ENCODE measurements at regions not wholly inside any gene's neighbourhood (a gene's known extent, or its start where the extent isn't known, plus 50 kb on each side); places are given as distances from the start of the nearest gene placed in this dataset.

GRCh38 chr3:168648321-168648720 lies 552.6 kb upstream of the GOLIM4 start:
- no peaks in the 10 kb centered on the region for H3K36me3 Mint-ChIP-seq
- no peaks in the 10 kb centered on the region for H3K27me3 Mint-ChIP-seq (ENCODE audit: low read depth)
- H3K4me1 Mint-ChIP-seq, result peaks cover 5% of the 10 kb centered on the region
- ATAC-seq (no peak), DNase-seq (ENCODE audit: low spot score) (no peak)
- no peak for TF ChIP-seq MAX (CRISPR knock-in tag; IDR thresholded peaks at IDR 0.05)
- TF ChIP-seq NR1H2 (CRISPR knock-in tag; IDR thresholded peaks at IDR 0.05), result no peak
- no peak for TF ChIP-seq NFE2L1 (CRISPR knock-in tag; IDR thresholded peaks at IDR 0.05)
- H3K9me3 Mint-ChIP-seq, result no peaks in the 10 kb centered on the region
- CTCF ChIA-PET, result no interaction called here
- POLR2A ChIA-PET, result no interaction called here
- no peak overlapping the region for H3K4me3 Mint-ChIP-seq
- no peak overlapping the region for H3K27ac Mint-ChIP-seq

GRCh38 chr3:168647582-168647981 lies 551.9 kb upstream of the GOLIM4 start:
- Mint-ChIP-seq H3K4me3 (no peak overlapping the region), H3K27me3 (ENCODE audit: low read depth) (no peaks in the 10 kb centered on the region), H3K27ac (no peak overlapping the region), H3K36me3 (no peaks in the 10 kb centered on the region), H3K9me3 (no peaks in the 10 kb centered on the region), H3K4me1 (no peaks in the 10 kb centered on the region; the same call in 1 of the 2 replicates)
- TF ChIP-seq MXD4 (CRISPR knock-in tag; IDR thresholded peaks at IDR 0.05; ENCODE audit: borderline replicate concordance) (no peak), ZNF263 (CRISPR knock-in tag; IDR thresholded peaks at IDR 0.05; ENCODE audit: low read depth) (no peak), TP53 (CRISPR knock-in tag; IDR thresholded peaks at IDR 0.05) (no peak), JAZF1 (CRISPR knock-in tag; IDR thresholded peaks at IDR 0.05) (no peak), SMAD3 (CRISPR knock-in tag; IDR thresholded peaks at IDR 0.05; ENCODE audit: borderline replicate concordance) (no peak), IRF1 (CRISPR knock-in tag; IDR thresholded peaks at IDR 0.05) (no peak), ZNF416 (CRISPR knock-in tag; IDR thresholded peaks at IDR 0.05) (no peak), NFYB (CRISPR knock-in tag; conservative IDR thresholded peaks at IDR 0.05; ENCODE audit: low read depth) (no peak), TEAD1 (CRISPR knock-in tag; IDR thresholded peaks at IDR 0.05) (no peak), ZNF423 (CRISPR knock-in tag; IDR thresholded peaks at IDR 0.05) (no peak), ATF2 (CRISPR knock-in tag; IDR thresholded peaks at IDR 0.05; ENCODE audit: borderline replicate concordance, low read depth) (no peak), GRHL2 (CRISPR knock-in tag; IDR thresholded peaks at IDR 0.05; ENCODE audit: insufficient replicate concordance, severe bottlenecking) (no peak), ZNF281 (CRISPR knock-in tag; IDR thresholded peaks at IDR 0.05) (no peak), ESRRA (CRISPR knock-in tag; IDR thresholded peaks at IDR 0.05; ENCODE audit: borderline replicate concordance) (no peak), NR1H2 (CRISPR knock-in tag; IDR thresholded peaks at IDR 0.05) (no peak), E2F4 (CRISPR knock-in tag; IDR thresholded peaks at IDR 0.05; ENCODE audit: borderline replicate concordance, low read depth) (no peak), CREB1 (CRISPR knock-in tag; IDR thresholded peaks at IDR 0.05) (no peak), ZBTB21 (CRISPR knock-in tag; IDR thresholded peaks at IDR 0.05; ENCODE audit: borderline replicate concordance) (no peak), AR (CRISPR knock-in tag; IDR thresholded peaks at IDR 0.05) (no peak)
- DNase-seq (ENCODE audit: low spot score) (no peak), ATAC-seq (no peak)
- ChIA-PET CTCF (no interaction called here), POLR2A (no interaction called here)
